NAMALWA (cell line): ENCODE measurements at regions not wholly inside any gene's neighbourhood (a gene's known extent, or its start where the extent isn't known, plus 50 kb on each side); places are given as distances from the start of the nearest gene placed in this dataset.
A peak's percentile ranks its signal among the peaks of the same experiment; 100 is the strongest.

ENCODE experiments used
- DNase-seq: peaks from one replicate; pipeline ENCODE4 v3.0.0-alpha.2; 2015; ENCODE audit warnings: low spot score

- no peak for DNase-seq
Measured at GRCh38 chr3:46113608-46114007, 86.3 kb upstream of the XCR1 start.

- no peak for DNase-seq
Measured at GRCh38 chr3:46112984-46113383, 85.7 kb upstream of the XCR1 start.

- DNase-seq: no peak
Measured at GRCh38 chr3:46112296-46112695, 85.0 kb upstream of the XCR1 start.

- no peak for DNase-seq
Measured at GRCh38 chr3:46110701-46111493, 83.6 kb upstream of the XCR1 start.

- DNase-seq: no peak
Measured at GRCh38 chr3:46107682-46108081, 80.4 kb upstream of the XCR1 start.

GRCh38 chr3:46105306-46105919, 78.1 kb upstream of the XCR1 start:
- no peak for DNase-seq

- no peak for DNase-seq
Measured at GRCh38 chr3:46104706-46105105, 77.4 kb upstream of the XCR1 start.

GRCh38 chr3:46102780-46103130, 75.5 kb upstream of the XCR1 start:
- DNase-seq: no peak

GRCh38 chr3:46102059-46102779, 74.9 kb upstream of the XCR1 start:
- DNase-seq: no peak

GRCh38 chr3:46100812-46101211, 73.5 kb upstream of the XCR1 start:
- DNase-seq: no peak

GRCh38 chr3:46098319-46098761, 71.1 kb upstream of the XCR1 start:
- peak; percentile 25 for DNase-seq

GRCh38 chr3:46097691-46098241, 70.5 kb upstream of the XCR1 start:
- DNase-seq: no peak

GRCh38 chr3:46096781-46097180, 69.5 kb upstream of the XCR1 start:
- no peak for DNase-seq

- no peak for DNase-seq
Measured at GRCh38 chr3:46096336-46096735, 69.1 kb upstream of the XCR1 start.

GRCh38 chr3:46095307-46095706, 68.0 kb upstream of the XCR1 start:
- DNase-seq: peak; percentile 70

- DNase-seq: no peak
Measured at GRCh38 chr3:46094506-46094905, 67.2 kb upstream of the XCR1 start.

- no peak for DNase-seq
Measured at GRCh38 chr3:46093966-46094365, 66.7 kb upstream of the XCR1 start.

GRCh38 chr3:46093327-46093942, 66.2 kb upstream of the XCR1 start:
- no peak for DNase-seq

- DNase-seq: peak; percentile 51
Measured at GRCh38 chr3:46092702-46093080, 65.4 kb upstream of the XCR1 start.

- peak; percentile 43 for DNase-seq
Measured at GRCh38 chr3:46091741-46092701, 64.7 kb upstream of the XCR1 start.

GRCh38 chr3:46091046-46091445, 63.8 kb upstream of the XCR1 start:
- DNase-seq: no peak
